ENCODE measurements at regions not wholly inside any gene's neighbourhood (a gene's known extent, or its start where the extent isn't known, plus 50 kb on each side); places are given as distances from the start of the nearest gene placed in this dataset.

DNA sequence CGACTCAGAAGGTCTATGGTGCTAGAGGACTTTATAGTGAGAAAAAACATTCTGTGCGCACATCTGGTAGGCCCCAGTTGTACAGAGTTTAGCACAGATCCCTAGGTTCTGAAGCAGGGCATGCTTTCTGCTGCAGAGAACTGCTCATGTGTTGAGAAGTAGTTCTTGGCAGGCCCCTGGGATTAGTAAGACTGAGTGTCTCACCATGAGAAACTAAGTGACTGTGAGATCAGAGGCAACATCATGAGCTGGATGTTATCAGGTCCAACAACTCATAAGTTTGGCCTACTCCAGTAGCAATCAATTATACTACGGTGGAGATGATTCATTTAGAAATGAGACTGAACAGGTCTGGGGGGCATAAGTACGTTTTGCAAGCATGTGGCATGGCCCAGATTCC lies 507.4 kb upstream of the KLF12 start:
- no peak for TF ChIP-seq ZNF140 (CRISPR knock-in tag; IDR thresholded peaks at IDR 0.05)
- TF ChIP-seq TCF7 (IDR thresholded peaks at IDR 0.05; ENCODE audit: borderline replicate concordance) = no peak
- TF ChIP-seq, protein P1, sequence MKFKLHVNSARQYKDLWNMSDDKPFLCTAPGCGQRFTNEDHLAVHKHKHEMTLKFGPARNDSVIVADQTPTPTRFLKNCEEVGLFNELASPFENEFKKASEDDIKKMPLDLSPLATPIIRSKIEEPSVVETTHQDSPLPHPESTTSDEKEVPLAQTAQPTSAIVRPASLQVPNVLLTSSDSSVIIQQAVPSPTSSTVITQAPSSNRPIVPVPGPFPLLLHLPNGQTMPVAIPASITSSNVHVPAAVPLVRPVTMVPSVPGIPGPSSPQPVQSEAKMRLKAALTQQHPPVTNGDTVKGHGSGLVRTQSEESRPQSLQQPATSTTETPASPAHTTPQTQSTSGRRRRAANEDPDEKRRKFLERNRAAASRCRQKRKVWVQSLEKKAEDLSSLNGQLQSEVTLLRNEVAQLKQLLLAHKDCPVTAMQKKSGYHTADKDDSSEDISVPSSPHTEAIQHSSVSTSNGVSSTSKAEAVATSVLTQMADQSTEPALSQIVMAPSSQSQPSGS (CRISPR knock-in tag; IDR thresholded peaks at IDR 0.05) = no peak
- TF ChIP-seq, protein P2, sequence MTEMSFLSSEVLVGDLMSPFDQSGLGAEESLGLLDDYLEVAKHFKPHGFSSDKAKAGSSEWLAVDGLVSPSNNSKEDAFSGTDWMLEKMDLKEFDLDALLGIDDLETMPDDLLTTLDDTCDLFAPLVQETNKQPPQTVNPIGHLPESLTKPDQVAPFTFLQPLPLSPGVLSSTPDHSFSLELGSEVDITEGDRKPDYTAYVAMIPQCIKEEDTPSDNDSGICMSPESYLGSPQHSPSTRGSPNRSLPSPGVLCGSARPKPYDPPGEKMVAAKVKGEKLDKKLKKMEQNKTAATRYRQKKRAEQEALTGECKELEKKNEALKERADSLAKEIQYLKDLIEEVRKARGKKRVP (CRISPR knock-in tag; IDR thresholded peaks at IDR 0.05) = no peak
- TF ChIP-seq, protein P3, sequence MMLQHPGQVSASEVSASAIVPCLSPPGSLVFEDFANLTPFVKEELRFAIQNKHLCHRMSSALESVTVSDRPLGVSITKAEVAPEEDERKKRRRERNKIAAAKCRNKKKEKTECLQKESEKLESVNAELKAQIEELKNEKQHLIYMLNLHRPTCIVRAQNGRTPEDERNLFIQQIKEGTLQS (IDR thresholded peaks at IDR 0.05) = no peak
- TF ChIP-seq, protein P3 (CRISPR knock-in tag; conservative IDR thresholded peaks at IDR 0.05) = no peak
- no peak for TF ChIP-seq RAD21 (CRISPR knock-in tag; conservative IDR thresholded peaks at IDR 0.05 in 1 of 2, IDR thresholded peaks at IDR 0.05 in 1 of 2)
- TF ChIP-seq, protein P4, sequence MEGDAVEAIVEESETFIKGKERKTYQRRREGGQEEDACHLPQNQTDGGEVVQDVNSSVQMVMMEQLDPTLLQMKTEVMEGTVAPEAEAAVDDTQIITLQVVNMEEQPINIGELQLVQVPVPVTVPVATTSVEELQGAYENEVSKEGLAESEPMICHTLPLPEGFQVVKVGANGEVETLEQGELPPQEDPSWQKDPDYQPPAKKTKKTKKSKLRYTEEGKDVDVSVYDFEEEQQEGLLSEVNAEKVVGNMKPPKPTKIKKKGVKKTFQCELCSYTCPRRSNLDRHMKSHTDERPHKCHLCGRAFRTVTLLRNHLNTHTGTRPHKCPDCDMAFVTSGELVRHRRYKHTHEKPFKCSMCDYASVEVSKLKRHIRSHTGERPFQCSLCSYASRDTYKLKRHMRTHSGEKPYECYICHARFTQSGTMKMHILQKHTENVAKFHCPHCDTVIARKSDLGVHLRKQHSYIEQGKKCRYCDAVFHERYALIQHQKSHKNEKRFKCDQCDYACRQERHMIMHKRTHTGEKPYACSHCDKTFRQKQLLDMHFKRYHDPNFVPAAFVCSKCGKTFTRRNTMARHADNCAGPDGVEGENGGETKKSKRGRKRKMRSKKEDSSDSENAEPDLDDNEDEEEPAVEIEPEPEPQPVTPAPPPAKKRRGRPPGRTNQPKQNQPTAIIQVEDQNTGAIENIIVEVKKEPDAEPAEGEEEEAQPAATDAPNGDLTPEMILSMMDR (IDR thresholded peaks at IDR 0.05 in 2 of 3, conservative IDR thresholded peaks at IDR 0.05 in 1 of 3; ENCODE audit: insufficient read depth in 2 of 3, low read depth in 1 of 3, low read length in 3 of 3) = no peak
- TF ChIP-seq EZH2 (IDR thresholded peaks at IDR 0.05; ENCODE audit: borderline replicate concordance, low read depth, low read length) = no peak
- TF ChIP-seq ZNF766 (CRISPR knock-in tag; conservative IDR thresholded peaks at IDR 0.05) = no peak
- TF ChIP-seq MECOM (CRISPR knock-in tag; IDR thresholded peaks at IDR 0.05) = no peak
- TF ChIP-seq SP2 (IDR thresholded peaks at IDR 0.05; ENCODE audit: extremely low read depth, low read depth, low read length, poor library complexity, severe bottlenecking) = no peak
- TF ChIP-seq RFX1 (IDR thresholded peaks at IDR 0.05) = no peak
- no peak for TF ChIP-seq PHB2 (IDR thresholded peaks at IDR 0.05; ENCODE audit: low read depth)

All from K562 (cell line).